BJ (cell line): ENCODE measurements at regions not wholly inside any gene's neighbourhood (a gene's known extent, or its start where the extent isn't known, plus 50 kb on each side); places are given as distances from the start of the nearest gene placed in this dataset.

Experiments used
- CTCF ChIA-PET: fragments of 350-600 bp; formaldehyde crosslinking; extraction: SDS; loops from one replicate; lab custom pipeline; 2021; ENCODE audit warnings: antibody characterized with exemption, inconsistent platforms; lab: Yijun Ruan, JAX
- POLR2A ChIA-PET: fragments of 300-600 bp; sonication (Branson Sonifier 250); formaldehyde crosslinking; extraction: SDS; loops from one replicate; lab custom pipeline; 2021; ENCODE audit warnings: antibody characterized with exemption; lab: Charles Lee
- DNase-seq: peaks from one replicate; pipeline ENCODE4 v3.0.0-alpha.2; 2011; ENCODE audit warnings: low read depth
- H3K27me3 ChIP-seq: 2 replicates; pipeline ENCODE4 v1.6.0; 2011; ENCODE audit warnings: low read length; ENCODE audit not compliant: control insufficient read depth, insufficient read depth
- H3K36me3 ChIP-seq: 2 replicates; pipeline ENCODE4 v1.5.1; 2011; ENCODE audit warnings: low read length; ENCODE audit not compliant: control insufficient read depth, insufficient read depth
- H3K4me3 ChIP-seq: 2 replicates; pipeline ENCODE4 v1.5.1; 2011; ENCODE audit warnings: low read depth, mild to moderate bottlenecking, control low read depth, low read length
- TF ChIP-seq, protein P1 (sequence below): IDR thresholded peaks from 2 replicates; pipeline ENCODE4 v1.5.1; 2011; ENCODE audit warnings: low read depth, mild to moderate bottlenecking, control low read depth, inconsistent platforms, low read length, moderate library complexity; ENCODE audit not compliant: insufficient read depth

DNA sequence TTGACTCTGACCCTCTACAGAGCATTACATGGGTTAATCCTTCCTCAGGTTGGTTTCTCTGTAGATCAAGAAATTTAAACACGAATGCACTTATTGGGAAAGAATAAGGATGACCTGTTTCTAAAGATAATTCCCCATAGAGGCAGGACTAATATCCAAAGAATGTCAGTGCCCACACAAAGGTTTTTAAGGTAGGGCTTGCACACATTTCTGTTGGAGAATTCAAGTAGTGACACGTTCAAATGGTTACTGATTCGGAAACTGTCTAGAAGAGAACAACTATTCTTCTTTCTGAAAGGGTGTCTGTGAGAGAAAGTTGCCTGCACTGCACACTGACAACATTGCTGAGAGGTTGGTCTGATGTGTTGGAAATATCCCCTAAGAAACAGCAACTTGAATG is 167.3 kb downstream of the ZNF326 start:
- H3K4me3 ChIP-seq, result no peak overlapping the region
- POLR2A ChIA-PET, result no interaction called here
- CTCF ChIA-PET, result no interaction called here
- H3K27me3 ChIP-seq, result no peaks in the 10 kb centered on the region
- TF ChIP-seq, protein P1, sequence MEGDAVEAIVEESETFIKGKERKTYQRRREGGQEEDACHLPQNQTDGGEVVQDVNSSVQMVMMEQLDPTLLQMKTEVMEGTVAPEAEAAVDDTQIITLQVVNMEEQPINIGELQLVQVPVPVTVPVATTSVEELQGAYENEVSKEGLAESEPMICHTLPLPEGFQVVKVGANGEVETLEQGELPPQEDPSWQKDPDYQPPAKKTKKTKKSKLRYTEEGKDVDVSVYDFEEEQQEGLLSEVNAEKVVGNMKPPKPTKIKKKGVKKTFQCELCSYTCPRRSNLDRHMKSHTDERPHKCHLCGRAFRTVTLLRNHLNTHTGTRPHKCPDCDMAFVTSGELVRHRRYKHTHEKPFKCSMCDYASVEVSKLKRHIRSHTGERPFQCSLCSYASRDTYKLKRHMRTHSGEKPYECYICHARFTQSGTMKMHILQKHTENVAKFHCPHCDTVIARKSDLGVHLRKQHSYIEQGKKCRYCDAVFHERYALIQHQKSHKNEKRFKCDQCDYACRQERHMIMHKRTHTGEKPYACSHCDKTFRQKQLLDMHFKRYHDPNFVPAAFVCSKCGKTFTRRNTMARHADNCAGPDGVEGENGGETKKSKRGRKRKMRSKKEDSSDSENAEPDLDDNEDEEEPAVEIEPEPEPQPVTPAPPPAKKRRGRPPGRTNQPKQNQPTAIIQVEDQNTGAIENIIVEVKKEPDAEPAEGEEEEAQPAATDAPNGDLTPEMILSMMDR, result no peak
- no peak for DNase-seq
- no peaks in the 10 kb centered on the region for H3K36me3 ChIP-seq

DNA sequence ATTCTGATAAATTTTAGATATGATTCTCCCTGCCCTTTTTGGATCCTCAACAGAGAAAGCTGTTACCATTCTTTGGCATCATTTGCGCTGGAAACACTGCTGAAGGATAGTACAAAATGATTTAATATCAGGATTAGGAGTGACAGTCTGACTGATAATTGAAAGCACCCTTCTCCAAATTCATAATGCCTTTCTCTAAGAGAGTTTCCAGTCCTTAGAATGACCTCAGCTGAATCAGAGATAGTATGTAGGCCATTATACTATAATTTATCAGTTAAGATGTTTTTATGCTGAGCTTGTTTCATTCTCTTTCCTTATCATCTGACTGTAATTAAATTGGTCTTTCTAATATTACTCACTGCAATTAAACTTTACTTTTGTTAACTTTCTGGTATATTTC is 166.7 kb downstream of the ZNF326 start:
- Histone ChIP-seq H3K27me3 (no peaks in the 10 kb centered on the region), H3K4me3 (no peak overlapping the region), H3K36me3 (no peaks in the 10 kb centered on the region)
- TF ChIP-seq, protein P1, result no peak
- ChIA-PET POLR2A (no interaction called here), CTCF (no interaction called here)
- DNase-seq, result no peak

DNA sequence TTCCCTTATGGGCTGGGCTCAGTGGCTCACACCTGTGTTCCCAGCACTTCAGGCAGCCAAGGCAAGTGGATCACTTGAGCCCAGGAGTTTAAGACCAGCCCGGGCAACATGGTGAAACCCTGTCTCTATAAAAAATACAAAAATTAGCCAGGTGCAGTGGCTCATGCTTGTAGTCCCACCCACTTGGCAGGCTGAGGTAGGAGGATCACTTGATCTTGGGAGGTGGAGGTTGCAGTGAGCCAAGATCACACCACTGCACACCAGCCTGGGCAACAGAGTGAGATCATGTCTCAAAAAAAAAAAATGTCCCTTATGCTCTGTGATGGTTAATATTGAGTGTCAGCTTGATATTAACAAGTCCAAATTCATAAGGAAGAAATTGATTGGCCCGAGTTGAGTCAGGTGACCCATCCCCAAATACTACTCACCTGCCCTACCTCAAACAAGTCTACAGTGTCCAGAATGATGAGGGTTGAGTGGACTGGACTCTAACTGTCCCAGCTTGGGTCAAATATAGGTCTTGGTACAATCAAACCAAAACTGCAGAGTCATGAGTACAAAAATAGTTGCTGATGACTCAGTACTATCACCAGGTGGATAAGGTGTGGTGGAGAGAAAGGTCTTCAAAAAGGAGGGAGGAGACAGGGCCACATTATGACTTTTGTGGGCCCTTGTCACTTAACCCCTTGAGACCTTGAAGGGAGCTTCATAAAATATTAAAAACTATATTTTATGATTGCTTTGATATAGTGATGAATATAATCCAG is 161.0 kb downstream of the ZNF326 start:
- ChIA-PET POLR2A (no interaction called here), CTCF (no interaction called here)
- no peaks in the 10 kb centered on the region for H3K27me3 ChIP-seq
- no peaks in the 10 kb centered on the region for H3K36me3 ChIP-seq
- TF ChIP-seq, protein P1, result no peak
- H3K4me3 ChIP-seq, result no peak overlapping the region
- DNase-seq, result no peak

DNA sequence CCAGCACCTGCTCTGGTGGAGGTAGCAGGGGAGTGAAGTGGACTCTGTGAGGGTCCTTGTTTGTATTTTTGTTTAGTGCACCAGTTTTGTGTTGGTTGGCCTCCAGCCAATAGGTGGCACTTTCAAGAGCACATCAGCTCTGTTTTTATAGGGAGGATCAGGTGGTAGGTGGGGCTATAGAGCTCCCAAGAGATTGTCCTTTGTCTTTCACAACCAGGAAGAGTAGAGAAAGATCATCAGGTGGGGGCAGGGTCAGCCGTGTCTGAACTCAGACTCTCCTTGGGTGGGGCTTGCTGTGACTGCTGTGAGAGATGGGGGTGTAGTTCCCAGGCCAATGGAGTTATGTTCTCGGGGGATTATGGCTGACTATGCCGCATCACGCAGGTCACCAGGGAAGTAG is 159.8 kb downstream of the ZNF326 start:
- POLR2A ChIA-PET, result no interaction called here
- Histone ChIP-seq H3K27me3 (no peaks in the 10 kb centered on the region), H3K36me3 (no peaks in the 10 kb centered on the region), H3K4me3 (no peak overlapping the region)
- CTCF ChIA-PET, result no interaction called here
- DNase-seq, result no peak
- TF ChIP-seq, protein P1, result no peak

DNA sequence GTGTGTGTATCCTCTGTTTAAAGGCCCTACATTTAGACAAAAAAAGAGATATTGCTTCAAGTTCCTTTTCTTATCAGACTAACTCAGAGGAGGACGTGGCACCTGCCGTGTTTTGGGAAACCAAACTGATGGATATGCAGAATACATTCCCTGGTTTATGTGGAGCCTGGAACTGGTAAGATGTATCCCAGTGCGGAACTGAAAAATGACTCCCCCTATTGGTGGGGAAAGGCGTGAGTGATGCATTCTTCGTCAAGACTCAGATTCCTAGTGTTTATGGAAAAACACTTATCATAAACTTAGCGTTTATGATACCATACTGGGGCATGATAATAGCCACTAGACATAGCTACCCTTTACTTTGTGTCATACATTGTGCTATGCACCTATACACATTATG is 154.2 kb downstream of the ZNF326 start:
- H3K36me3 ChIP-seq, result no peaks in the 10 kb centered on the region
- TF ChIP-seq, protein P1, result no peak
- no peak overlapping the region for H3K4me3 ChIP-seq
- ChIA-PET POLR2A (no interaction called here), CTCF (no interaction called here)
- H3K27me3 ChIP-seq, result no peaks in the 10 kb centered on the region
- DNase-seq, result no peak
